GM19467 (cell line): ENCODE measurements at regions not wholly inside any gene's neighbourhood (a gene's known extent, or its start where the extent isn't known, plus 50 kb on each side); places are given as distances from the start of the nearest gene placed in this dataset.

Source experiments
- ATAC-seq: cut with Tn5 transposase; IDR thresholded peaks from one replicate; pipeline ENCODE4 v1.9.1; 2021; ENCODE audit warnings: mild to moderate bottlenecking, moderate library complexity; ENCODE audit not compliant: unreplicated experiment

- ATAC-seq: no peak
Measured at GRCh38 chrX:42725196-42725595, 52.8 kb downstream of the PPP1R2C start.

GRCh38 chrX:42720209-42720608, 57.8 kb downstream of the PPP1R2C start:
- ATAC-seq: no peak

- ATAC-seq: no peak
Measured at GRCh38 chrX:42715701-42716262, 62.2 kb downstream of the PPP1R2C start.

- ATAC-seq: peak; percentile 56
Measured at GRCh38 chrX:42714981-42715700, 62.8 kb downstream of the PPP1R2C start.

GRCh38 chrX:42710452-42710851, 67.5 kb downstream of the PPP1R2C start:
- no peak for ATAC-seq

GRCh38 chrX:42708222-42708621, 69.7 kb downstream of the PPP1R2C start:
- ATAC-seq: no peak

- ATAC-seq: no peak
Measured at GRCh38 chrX:42707742-42708141, 70.2 kb downstream of the PPP1R2C start.

GRCh38 chrX:42704454-42704853, 73.5 kb downstream of the PPP1R2C start:
- ATAC-seq: no peak

- ATAC-seq: no peak
Measured at GRCh38 chrX:42697544-42697943, 80.4 kb downstream of the PPP1R2C start.

- no peak for ATAC-seq
Measured at GRCh38 chrX:42696536-42697124, 81.3 kb downstream of the PPP1R2C start.

GRCh38 chrX:42695800-42696358, 82.1 kb downstream of the PPP1R2C start:
- ATAC-seq: no peak

- no peak for ATAC-seq
Measured at GRCh38 chrX:42694260-42694815, 83.6 kb downstream of the PPP1R2C start.

- ATAC-seq: no peak
Measured at GRCh38 chrX:42691196-42691595, 86.8 kb downstream of the PPP1R2C start.

- no peak for ATAC-seq
Measured at GRCh38 chrX:42686706-42687105, 91.3 kb downstream of the PPP1R2C start.

GRCh38 chrX:42686296-42686695, 91.7 kb downstream of the PPP1R2C start:
- ATAC-seq: no peak

GRCh38 chrX:42684065-42684464, 93.9 kb downstream of the PPP1R2C start:
- no peak for ATAC-seq

- no peak for ATAC-seq
Measured at GRCh38 chrX:42680666-42681065, 97.3 kb downstream of the PPP1R2C start.

GRCh38 chrX:42678133-42678532, 99.8 kb downstream of the PPP1R2C start:
- ATAC-seq: no peak

- ATAC-seq: no peak
Measured at GRCh38 chrX:42673301-42673810, 104.6 kb downstream of the PPP1R2C start.

GRCh38 chrX:42664680-42665079, 113.3 kb downstream of the PPP1R2C start:
- ATAC-seq: no peak

GRCh38 chrX:42628471-42628870, 149.5 kb downstream of the PPP1R2C start:
- ATAC-seq: no peak

GRCh38 chrX:42627891-42628290, 150.1 kb downstream of the PPP1R2C start:
- ATAC-seq: no peak
